Brain pericyte (primary cell): ENCODE measurements at regions not wholly inside any gene's neighbourhood (a gene's known extent, or its start where the extent isn't known, plus 50 kb on each side); places are given as distances from the start of the nearest gene placed in this dataset.
"Not testable (repeated sequence)": the region's sequence is repeated elsewhere in the genome, so short reads cannot be mapped to it uniquely, and the experiment has no call there.

Source experiments
- DNase-seq: peaks from one replicate; pipeline ENCODE4 v3.0.0-alpha.2; 2012; ENCODE audit warnings: low read depth, low spot score

- no peak for DNase-seq
Observed at GRCh38 chr6:101013612-101014195, 132.6 kb upstream of the ASCC3 start.

- no peak for DNase-seq
Observed at GRCh38 chr6:101015541-101015940, 134.4 kb upstream of the ASCC3 start.

GRCh38 chr6:101016163-101016562, 135.0 kb upstream of the ASCC3 start:
- DNase-seq, result no peak

GRCh38 chr6:101018157-101018556, 137.0 kb upstream of the ASCC3 start:
- DNase-seq, result no peak

DNA sequence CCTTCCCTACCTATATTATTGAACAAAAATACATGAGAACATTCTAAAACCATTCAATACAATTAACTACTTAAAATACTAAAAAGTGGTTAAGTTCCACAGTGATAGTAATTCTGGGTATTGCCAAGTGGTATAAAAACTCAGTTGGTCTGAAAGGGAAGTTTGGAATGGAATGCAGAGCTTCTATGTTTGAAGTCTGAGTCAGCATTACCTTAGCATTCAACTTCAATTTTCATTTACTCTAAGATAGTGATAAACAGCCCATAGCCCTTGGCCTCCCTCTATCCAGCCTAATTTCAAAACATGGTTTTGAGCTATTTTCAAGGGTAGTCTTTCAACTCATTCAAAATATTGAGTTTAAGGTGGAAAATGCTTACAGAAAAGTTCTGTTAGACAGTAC, 140.4 kb upstream of the ASCC3 start:
- DNase-seq, result no peak

- DNase-seq, result no peak
Observed at GRCh38 chr6:101042966-101043365, 161.8 kb upstream of the ASCC3 start.

- DNase-seq, result no peak
Observed at GRCh38 chr6:101058296-101058695, 177.2 kb upstream of the ASCC3 start.

- no peak for DNase-seq
Observed at GRCh38 chr6:101066481-101066880, 185.4 kb upstream of the ASCC3 start.

DNA sequence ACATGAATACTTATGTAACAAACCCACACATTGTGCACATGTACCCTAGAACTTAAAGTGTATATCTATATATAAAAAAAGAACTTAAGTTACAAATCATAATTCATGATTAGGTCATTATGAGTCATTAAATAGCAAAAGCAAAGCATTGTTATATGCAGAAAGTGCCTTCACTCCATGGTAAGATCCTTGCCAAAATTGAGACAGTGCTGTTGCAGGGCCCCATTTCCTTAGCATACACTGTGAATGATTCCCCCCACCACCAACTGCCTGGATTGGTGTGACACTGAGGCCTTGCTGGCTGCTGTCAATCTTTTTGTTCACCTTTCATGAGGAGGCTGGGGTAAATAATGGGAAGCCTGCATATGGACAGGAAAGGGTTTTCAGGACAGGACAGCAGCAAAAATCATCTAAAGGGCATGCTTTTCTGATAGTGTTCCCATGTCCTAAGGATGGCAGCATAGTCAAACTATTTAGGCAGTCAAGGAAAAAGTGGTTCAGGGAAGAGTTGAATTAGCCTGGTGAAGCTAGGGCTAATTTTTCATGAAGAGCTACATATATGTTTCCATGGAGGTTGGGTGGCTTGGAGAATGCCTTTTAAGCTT, 188.2 kb upstream of the ASCC3 start:
- DNase-seq, result no peak

- DNase-seq, result no peak
Observed at GRCh38 chr6:101070044-101070608, 189.0 kb upstream of the ASCC3 start.

- DNase-seq, result no peak
Observed at GRCh38 chr6:101077344-101077743, 196.2 kb upstream of the ASCC3 start.

- DNase-seq, result no peak
Observed at GRCh38 chr6:101079696-101080270, 198.7 kb upstream of the ASCC3 start.

GRCh38 chr6:101080597-101080996, 199.5 kb upstream of the ASCC3 start:
- no peak for DNase-seq

- DNase-seq, result no peak
Observed at GRCh38 chr6:101083533-101084175, 202.5 kb upstream of the ASCC3 start.

DNA sequence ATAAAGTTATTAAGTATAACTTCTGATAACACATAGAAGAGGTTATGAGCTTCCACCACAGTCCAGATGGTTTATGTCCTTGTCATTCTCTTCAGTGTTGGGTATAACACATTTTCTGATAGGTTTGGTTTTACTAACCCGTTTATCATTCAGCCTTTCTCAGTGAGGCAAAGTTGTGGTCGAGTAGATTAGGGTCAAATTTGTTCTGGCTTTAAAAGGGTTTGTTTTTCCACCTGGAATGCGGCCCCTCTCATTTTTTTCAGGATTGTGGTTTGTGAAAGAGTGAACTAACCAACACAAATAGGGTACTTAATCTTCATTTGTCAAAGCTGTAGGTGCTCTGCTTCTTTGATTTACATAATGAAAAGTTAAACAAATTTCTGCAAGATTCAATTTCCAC, 204.2 kb upstream of the ASCC3 start:
- DNase-seq, result no peak

DNA sequence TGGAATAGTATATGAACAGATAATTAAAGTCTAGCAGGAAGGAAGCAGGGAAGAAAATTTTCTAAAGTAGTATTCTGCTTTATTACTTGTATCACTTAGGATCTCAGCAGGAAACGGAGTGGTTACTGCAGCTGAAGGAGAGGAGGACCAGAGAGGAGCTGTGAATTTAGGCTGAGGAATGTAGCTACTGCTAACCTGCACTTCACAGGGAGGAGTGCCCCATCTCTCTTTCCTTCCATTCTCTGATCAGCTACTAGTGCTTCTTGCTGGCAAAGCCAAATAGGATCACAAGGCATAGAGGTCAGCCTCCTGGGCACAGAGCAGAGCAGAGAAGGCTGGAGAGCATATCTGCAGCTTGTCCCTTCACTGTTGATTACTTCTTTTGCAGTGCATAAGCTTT, 205.3 kb upstream of the ASCC3 start:
- no peak for DNase-seq

DNA sequence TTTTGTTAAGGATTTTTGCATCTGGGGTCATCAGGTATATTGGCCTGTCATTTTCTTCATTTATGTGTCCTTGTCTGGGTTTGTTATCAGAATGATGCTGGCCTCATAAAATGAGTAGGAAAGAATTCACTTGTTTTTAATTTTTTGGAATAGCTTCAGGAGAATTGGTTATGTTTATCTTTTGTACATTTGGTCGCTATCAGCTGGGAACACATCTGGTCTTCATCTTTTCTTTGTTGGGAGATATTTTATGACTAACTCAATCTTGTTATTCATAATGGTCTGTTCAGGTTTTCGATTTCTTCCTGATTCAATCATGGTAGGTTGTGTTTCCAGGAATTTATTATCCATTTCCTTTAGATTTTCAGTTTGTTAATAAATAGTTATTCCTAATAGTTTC, 207.5 kb upstream of the ASCC3 start:
- DNase-seq, result no peak

DNA sequence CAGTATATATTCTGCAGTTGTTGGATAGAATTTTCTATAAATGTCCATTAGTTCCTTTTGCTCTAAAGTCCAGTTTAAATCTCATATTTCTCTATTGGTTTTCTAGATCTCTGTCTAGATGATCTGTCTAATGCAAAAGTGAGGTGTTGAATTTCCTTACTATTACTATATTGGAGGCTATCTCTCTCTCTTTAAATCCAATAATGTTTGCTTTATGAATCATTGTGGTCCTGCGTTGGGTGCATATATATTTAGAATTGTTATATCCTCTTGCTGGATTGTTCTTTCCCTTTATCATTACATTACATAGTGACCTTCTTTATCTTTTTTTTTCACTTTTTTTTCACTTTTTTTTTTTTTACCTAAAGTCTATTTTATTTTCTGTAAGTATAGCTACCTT, 208.5 kb upstream of the ASCC3 start:
- DNase-seq, result no peak

DNA sequence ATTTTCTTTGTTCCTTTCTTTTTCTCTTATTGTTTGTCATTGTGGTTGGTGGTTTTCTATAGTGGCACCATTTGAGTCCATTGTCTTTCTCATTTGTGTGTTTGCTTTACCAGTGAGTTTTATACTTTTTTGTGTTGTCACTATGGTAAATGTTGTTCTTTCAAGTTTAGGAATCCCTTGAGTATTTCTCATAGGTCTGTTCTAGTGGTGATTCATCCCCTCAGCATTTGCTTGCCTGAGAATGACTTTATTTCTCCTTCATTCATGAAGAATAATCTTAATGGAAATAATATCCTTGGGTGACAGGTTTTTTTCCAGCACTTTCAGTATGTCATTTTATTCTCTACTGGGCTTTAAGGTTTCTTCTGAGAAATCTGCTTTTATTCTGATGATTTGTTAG, 209.2 kb upstream of the ASCC3 start:
- DNase-seq, result no peak

- DNase-seq, result not testable (repeated sequence)
Observed at GRCh38 chr6:101098605-101099004, 217.5 kb upstream of the ASCC3 start.

DNA sequence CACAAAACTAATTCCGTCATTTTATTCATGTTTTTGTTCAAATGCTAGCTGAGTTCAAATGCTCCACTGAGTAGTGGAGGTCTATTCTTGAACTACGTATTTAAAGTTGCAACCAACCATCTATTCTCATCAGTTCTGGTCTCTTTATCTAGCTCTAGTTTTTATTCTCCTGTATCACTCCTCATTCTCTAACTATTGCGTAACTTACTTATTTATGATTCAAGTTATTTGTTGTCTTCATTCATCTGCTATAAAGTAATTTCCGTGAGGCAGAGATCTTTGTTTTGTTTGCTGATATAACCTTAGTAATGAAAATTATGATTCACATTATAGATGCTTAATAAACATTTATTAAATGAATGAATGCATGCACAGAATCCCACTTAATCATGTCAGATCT, 221.6 kb upstream of the ASCC3 start:
- DNase-seq, result no peak

DNA sequence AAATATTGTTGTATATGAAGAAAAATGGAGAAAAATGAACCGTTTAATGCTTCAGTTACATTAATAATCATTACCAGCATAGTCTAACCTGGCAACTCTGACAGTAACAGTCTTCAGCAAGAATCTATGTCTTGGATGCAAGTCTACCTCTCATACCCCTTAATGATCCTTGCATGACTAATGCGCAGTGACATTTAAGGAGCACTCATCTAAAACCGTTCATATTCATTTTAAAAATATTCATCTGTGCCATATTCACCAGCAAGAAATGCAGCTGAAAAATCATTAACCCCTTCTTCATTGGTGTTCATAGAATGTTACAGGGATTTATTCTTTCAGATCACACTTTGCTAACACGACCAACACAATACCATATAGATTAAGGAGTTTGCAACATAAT, 227.2 kb upstream of the ASCC3 start:
- no peak for DNase-seq

GRCh38 chr6:101110814-101111213, 229.7 kb upstream of the ASCC3 start:
- DNase-seq, result no peak
